ENCODE measurements at regions not wholly inside any gene's neighbourhood (a gene's known extent, or its start where the extent isn't known, plus 50 kb on each side); places are given as distances from the start of the nearest gene placed in this dataset.

DNA sequence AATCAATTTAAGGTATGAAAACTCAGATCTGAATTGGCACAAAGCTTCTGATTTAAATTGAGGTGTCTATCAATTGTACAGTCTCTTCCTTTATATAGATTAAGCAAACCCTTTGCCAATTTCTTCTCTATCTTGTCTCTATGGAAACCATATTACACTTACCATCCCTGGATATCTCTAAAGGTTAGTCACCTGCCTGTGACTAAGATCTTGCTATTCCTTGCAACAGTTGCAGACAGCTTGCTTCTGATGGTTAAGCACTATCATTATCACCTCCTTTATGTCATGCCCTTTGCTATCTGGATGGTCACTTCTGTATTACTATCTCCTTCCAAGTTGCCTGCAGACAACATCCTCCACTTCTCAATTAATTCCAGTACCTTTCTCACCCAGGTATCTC lies 998.6 kb upstream of the B3GALT2 start:
- no TSS peak for BruUV-seq (replicated peaks)
- ChIA-PET CTCF (no interaction called here), POLR2A (no interaction called here), RAD21 (ENCODE audit: unreplicated experiment) (no interaction called here), SMC1A (ENCODE audit: uncharacterized antibody, unreplicated experiment) (no interaction called here)
- ATAC-seq (no peak), DNase-seq (ENCODE audit: low read depth, low spot score) (no peak), FAIRE-seq (no peak)
- no peaks in the 10 kb centered on the region for H3K27me3 ChIP-seq (replicated peaks in 1 of 2; ENCODE audit: control insufficient read depth in 2 of 2, insufficient read depth in 2 of 2, low read length in 1 of 2)
- H3K4me1 ChIP-seq (ENCODE audit: control insufficient read depth, insufficient read depth, low read length) = no peaks in the 10 kb centered on the region
- H3K9ac ChIP-seq (ENCODE audit: control insufficient read depth, insufficient read depth, low read length) = no peak overlapping the region
- intact Hi-C loops (cut with micrococcal nuclease; ENCODE audit: unreplicated experiment) (no loop called here), in situ Hi-C loops (cut with MboI) (no loop called here)
- H3K79me2 ChIP-seq (ENCODE audit: control insufficient read depth, insufficient read depth, low read length) = no peaks in the 10 kb centered on the region
- no peak overlapping the region for H3K4me3 ChIP-seq
- H2AFZ ChIP-seq (ENCODE audit: control insufficient read depth, low read depth, low read length) = no peak overlapping the region
- H3K36me3 ChIP-seq (ENCODE audit: control insufficient read depth in 2 of 2, insufficient read depth in 2 of 2, low read length in 1 of 2) = no peaks in the 10 kb centered on the region
- H4K20me1 ChIP-seq (ENCODE audit: control insufficient read depth, insufficient read depth) = no peaks in the 10 kb centered on the region
- no peaks in the 10 kb centered on the region for H3K9me3 ChIP-seq (replicated peaks; ENCODE audit: control insufficient read depth, insufficient read depth, low read length)
- no peak overlapping the region for H3K4me2 ChIP-seq (ENCODE audit: control insufficient read depth, insufficient read depth)
- H3K27ac ChIP-seq (ENCODE audit: control insufficient read depth, insufficient read depth) = no peak overlapping the region
- TF ChIP-seq GABPA (IDR thresholded peaks at IDR 0.05; ENCODE audit: low read depth) = no peak
- TF ChIP-seq, protein P1, sequence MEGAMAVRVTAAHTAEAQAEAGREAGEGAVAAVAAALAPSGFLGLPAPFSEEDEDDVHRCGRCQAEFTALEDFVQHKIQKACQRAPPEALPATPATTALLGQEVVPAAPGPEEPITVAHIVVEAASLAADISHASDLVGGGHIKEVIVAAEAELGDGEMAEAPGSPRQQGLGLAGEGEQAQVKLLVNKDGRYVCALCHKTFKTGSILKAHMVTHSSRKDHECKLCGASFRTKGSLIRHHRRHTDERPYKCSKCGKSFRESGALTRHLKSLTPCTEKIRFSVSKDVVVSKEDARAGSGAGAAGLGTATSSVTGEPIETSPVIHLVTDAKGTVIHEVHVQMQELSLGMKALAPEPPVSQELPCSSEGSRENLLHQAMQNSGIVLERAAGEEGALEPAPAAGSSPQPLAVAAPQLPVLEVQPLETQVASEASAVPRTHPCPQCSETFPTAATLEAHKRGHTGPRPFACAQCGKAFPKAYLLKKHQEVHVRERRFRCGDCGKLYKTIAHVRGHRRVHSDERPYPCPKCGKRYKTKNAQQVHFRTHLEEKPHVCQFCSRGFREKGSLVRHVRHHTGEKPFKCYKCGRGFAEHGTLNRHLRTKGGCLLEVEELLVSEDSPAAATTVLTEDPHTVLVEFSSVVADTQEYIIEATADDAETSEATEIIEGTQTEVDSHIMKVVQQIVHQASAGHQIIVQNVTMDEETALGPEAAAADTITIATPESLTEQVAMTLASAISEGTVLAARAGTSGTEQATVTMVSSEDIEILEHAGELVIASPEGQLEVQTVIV (IDR thresholded peaks at IDR 0.05; ENCODE audit: borderline replicate concordance, partially characterized antibody) = no peak
- no peak for TF ChIP-seq TBL1XR1 (IDR thresholded peaks at IDR 0.05; ENCODE audit: low read depth, low read length)
- no peak for TF ChIP-seq CREM (IDR thresholded peaks at IDR 0.05; ENCODE audit: low read depth)
- no peak for TF ChIP-seq MTA3 (IDR thresholded peaks at IDR 0.05; ENCODE audit: borderline replicate concordance, low read length)

DNA sequence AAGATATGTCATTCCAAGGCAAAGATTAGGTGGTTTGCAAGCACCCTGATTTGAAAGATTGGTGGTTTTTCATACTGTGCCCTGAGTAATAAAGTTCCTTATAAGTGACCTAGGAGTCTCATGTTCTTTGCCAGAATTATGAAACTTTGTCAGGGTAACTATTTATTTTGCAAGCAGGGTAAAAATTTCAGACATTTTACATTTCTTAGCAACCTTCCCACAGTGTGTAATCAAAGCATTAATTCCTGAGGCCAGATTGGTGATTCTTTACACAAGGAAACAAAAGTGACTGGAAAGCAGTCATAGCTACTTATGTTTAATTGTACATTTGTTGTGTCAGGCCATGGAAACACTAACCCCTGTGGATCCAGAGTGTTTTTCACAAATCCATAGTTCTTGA lies 998.0 kb upstream of the B3GALT2 start:
- SMC1A ChIA-PET (ENCODE audit: uncharacterized antibody, unreplicated experiment) = no interaction called here
- intact Hi-C loops (cut with micrococcal nuclease; ENCODE audit: unreplicated experiment) = no loop called here

More for the DNA sequence above, 998.0 kb upstream of the B3GALT2 start:
- CTCF ChIA-PET = no interaction called here
- no peaks in the 10 kb centered on the region for H3K9me3 ChIP-seq (replicated peaks; ENCODE audit: control insufficient read depth, insufficient read depth, low read length)
- no peak for FAIRE-seq
- no peak overlapping the region for H3K4me3 ChIP-seq
- no peaks in the 10 kb centered on the region for H3K27me3 ChIP-seq (replicated peaks in 1 of 2; ENCODE audit: control insufficient read depth in 2 of 2, insufficient read depth in 2 of 2, low read length in 1 of 2)
- no peaks in the 10 kb centered on the region for H3K79me2 ChIP-seq (ENCODE audit: control insufficient read depth, insufficient read depth, low read length)
- H3K4me1 ChIP-seq (ENCODE audit: control insufficient read depth, insufficient read depth, low read length) = no peaks in the 10 kb centered on the region
- TF ChIP-seq, protein P2, sequence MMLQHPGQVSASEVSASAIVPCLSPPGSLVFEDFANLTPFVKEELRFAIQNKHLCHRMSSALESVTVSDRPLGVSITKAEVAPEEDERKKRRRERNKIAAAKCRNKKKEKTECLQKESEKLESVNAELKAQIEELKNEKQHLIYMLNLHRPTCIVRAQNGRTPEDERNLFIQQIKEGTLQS (IDR thresholded peaks at IDR 0.05; ENCODE audit: borderline replicate concordance, extremely low read depth, low read depth, low read length) = no peak
- POLR2A ChIA-PET = no interaction called here
- H3K27ac ChIP-seq (ENCODE audit: control insufficient read depth, insufficient read depth) = no peak overlapping the region
- BruUV-seq (replicated peaks) = no TSS peak
- H4K20me1 ChIP-seq (ENCODE audit: control insufficient read depth, insufficient read depth) = no peaks in the 10 kb centered on the region
- no peak overlapping the region for H3K4me2 ChIP-seq (ENCODE audit: control insufficient read depth, insufficient read depth)
- no peak overlapping the region for H2AFZ ChIP-seq (ENCODE audit: control insufficient read depth, low read depth, low read length)
- no peaks in the 10 kb centered on the region for H3K36me3 ChIP-seq (ENCODE audit: control insufficient read depth in 2 of 2, insufficient read depth in 2 of 2, low read length in 1 of 2)
- no peak for DNase-seq (ENCODE audit: low read depth, low spot score)
- H3K9ac ChIP-seq (ENCODE audit: control insufficient read depth, insufficient read depth, low read length) = no peak overlapping the region
- RAD21 ChIA-PET (ENCODE audit: unreplicated experiment) = no interaction called here
- ATAC-seq = no peak
- in situ Hi-C loops (cut with MboI) = no loop called here
